ENCODE measurements at regions not wholly inside any gene's neighbourhood (a gene's known extent, or its start where the extent isn't known, plus 50 kb on each side); places are given as distances from the start of the nearest gene placed in this dataset.

GRCh38 chr1:83747853-83748482 is 251.0 kb downstream of the TTLL7 start:
- TF ChIP-seq CTCF (conservative IDR thresholded peaks at IDR 0.05; ENCODE audit: control insufficient read depth, insufficient read depth, low read depth, low read length), result no peak
- DNase-seq (ENCODE audit: low read depth), result no peak

GRCh38 chr1:83746234-83746633 is 252.7 kb downstream of the TTLL7 start:
- no peak overlapping the region for H3K4me3 ChIP-seq (ENCODE audit: control insufficient read depth, low read depth, low read length)
- TF ChIP-seq CTCF (conservative IDR thresholded peaks at IDR 0.05; ENCODE audit: control insufficient read depth, insufficient read depth, low read depth, low read length), result no peak
- no peak for DNase-seq (ENCODE audit: low read depth)

More at GRCh38 chr1:83747853-83748482, 251.0 kb downstream of the TTLL7 start:
- H3K4me3 ChIP-seq (ENCODE audit: control insufficient read depth, low read depth, low read length), result no peak overlapping the region

GRCh38 chr1:83742446-83742845 is 256.5 kb downstream of the TTLL7 start:
- TF ChIP-seq CTCF (conservative IDR thresholded peaks at IDR 0.05; ENCODE audit: control insufficient read depth, insufficient read depth, low read depth, low read length), result no peak
- no peak overlapping the region for H3K4me3 ChIP-seq (ENCODE audit: control insufficient read depth, low read depth, low read length)
- DNase-seq (ENCODE audit: low read depth), result no peak

GRCh38 chr1:83741770-83742169 is 257.2 kb downstream of the TTLL7 start:
- TF ChIP-seq CTCF (conservative IDR thresholded peaks at IDR 0.05; ENCODE audit: control insufficient read depth, insufficient read depth, low read depth, low read length), result no peak
- no peak for DNase-seq (ENCODE audit: low read depth)

GRCh38 chr1:83741348-83741747 is 257.6 kb downstream of the TTLL7 start:
- no peak for TF ChIP-seq CTCF (conservative IDR thresholded peaks at IDR 0.05; ENCODE audit: control insufficient read depth, insufficient read depth, low read depth, low read length)

More at GRCh38 chr1:83741770-83742169, 257.2 kb downstream of the TTLL7 start:
- no peak overlapping the region for H3K4me3 ChIP-seq (ENCODE audit: control insufficient read depth, low read depth, low read length)

GRCh38 chr1:83735526-83735925 is 263.4 kb downstream of the TTLL7 start:
- no peak for TF ChIP-seq CTCF (conservative IDR thresholded peaks at IDR 0.05; ENCODE audit: control insufficient read depth, insufficient read depth, low read depth, low read length)
- H3K4me3 ChIP-seq (ENCODE audit: control insufficient read depth, low read depth, low read length), result no peak overlapping the region
- DNase-seq (ENCODE audit: low read depth), result no peak

More at GRCh38 chr1:83741348-83741747, 257.6 kb downstream of the TTLL7 start:
- DNase-seq (ENCODE audit: low read depth), result no peak
- H3K4me3 ChIP-seq (ENCODE audit: control insufficient read depth, low read depth, low read length), result no peak overlapping the region
